C4-2B (cell line): ENCODE measurements at regions not wholly inside any gene's neighbourhood (a gene's known extent, or its start where the extent isn't known, plus 50 kb on each side); places are given as distances from the start of the nearest gene placed in this dataset.

Experiments used
- CTCF ChIP-seq: fragments of 450-650 bp; conservative IDR thresholded peaks from 2 replicates; pipeline ENCODE4 v1.5.1; 2017; ENCODE audit warnings: mild to moderate bottlenecking
- ZFX ChIP-seq: fragments of 450-650 bp; IDR thresholded peaks from 2 replicates; pipeline ENCODE4 v1.6.1; 2017

- TF ChIP-seq CTCF, result no peak
- TF ChIP-seq ZFX, result no peak
Measured at GRCh38 chr13:105329359-105329758, 1206.1 kb downstream of the EFNB2 start.
